ENCODE measurements at regions not wholly inside any gene's neighbourhood (a gene's known extent, or its start where the extent isn't known, plus 50 kb on each side); places are given as distances from the start of the nearest gene placed in this dataset.

DNA sequence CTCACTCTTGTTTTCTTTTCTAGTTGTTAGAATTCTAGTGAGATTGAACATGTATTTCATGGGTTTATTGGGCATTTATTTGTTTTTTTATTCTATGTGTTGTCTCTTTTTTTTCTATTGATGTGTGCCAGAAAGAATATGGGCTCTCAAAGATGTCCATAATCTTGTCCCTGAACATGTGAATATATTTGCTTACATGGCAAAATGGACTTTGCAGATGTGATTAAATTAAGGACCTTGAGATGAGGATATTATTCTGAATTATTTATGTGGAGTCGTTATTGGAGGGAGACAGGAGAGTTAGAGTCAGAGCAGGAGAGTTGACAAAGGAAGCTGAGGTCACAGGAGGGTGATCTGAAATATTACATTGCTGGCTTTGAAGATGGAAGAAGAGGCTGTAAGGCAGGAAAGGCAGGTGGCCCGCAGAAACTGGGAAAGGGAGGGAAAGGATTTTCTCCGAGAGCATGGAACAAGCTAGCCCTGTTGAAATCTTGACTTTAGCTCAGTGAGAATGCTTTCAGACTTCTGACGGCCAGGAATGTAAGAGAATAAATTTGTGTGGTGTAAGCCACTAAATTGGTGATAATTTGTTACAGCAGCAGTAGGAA lies 82.8 kb downstream of the NABP1 start:
- Histone ChIP-seq H3K36me3 (no peaks in the 10 kb centered on the region), H3K9me3 (no peaks in the 10 kb centered on the region), H3K27ac (no peak overlapping the region), H3K4me3 (no peak overlapping the region), H3K27me3 (no peaks in the 10 kb centered on the region), H3K4me1 (no peaks in the 10 kb centered on the region)
- intact Hi-C loops (cut with DNase I; ENCODE audit: low total_unique reads), result loop anchor here (2.0 kb wide), 1 partner anchor 76 kb away; no protein-coding TSS in a partner anchor
- TF ChIP-seq, protein P1, sequence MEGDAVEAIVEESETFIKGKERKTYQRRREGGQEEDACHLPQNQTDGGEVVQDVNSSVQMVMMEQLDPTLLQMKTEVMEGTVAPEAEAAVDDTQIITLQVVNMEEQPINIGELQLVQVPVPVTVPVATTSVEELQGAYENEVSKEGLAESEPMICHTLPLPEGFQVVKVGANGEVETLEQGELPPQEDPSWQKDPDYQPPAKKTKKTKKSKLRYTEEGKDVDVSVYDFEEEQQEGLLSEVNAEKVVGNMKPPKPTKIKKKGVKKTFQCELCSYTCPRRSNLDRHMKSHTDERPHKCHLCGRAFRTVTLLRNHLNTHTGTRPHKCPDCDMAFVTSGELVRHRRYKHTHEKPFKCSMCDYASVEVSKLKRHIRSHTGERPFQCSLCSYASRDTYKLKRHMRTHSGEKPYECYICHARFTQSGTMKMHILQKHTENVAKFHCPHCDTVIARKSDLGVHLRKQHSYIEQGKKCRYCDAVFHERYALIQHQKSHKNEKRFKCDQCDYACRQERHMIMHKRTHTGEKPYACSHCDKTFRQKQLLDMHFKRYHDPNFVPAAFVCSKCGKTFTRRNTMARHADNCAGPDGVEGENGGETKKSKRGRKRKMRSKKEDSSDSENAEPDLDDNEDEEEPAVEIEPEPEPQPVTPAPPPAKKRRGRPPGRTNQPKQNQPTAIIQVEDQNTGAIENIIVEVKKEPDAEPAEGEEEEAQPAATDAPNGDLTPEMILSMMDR (IDR thresholded peaks at IDR 0.05), result no peak
- TF ChIP-seq POLR2A (IDR thresholded peaks at IDR 0.05), result no peak
- TF ChIP-seq POLR2AphosphoS5 (IDR thresholded peaks at IDR 0.05), result no peak
- TF ChIP-seq EP300 (IDR thresholded peaks at IDR 0.05; ENCODE audit: low read depth), result no peak
- no peak for DNase-seq
- in situ Hi-C loops (cut with MboI; ENCODE audit: low pct_ligation_motif_present in 1 of 4, low pct_unique_long_range_greater_than_20kb in 1 of 4, low sequenced_read_pairs in 3 of 4), result no loop called here
- 50 to 62% methylated on average over 4 of the region's 4 CpGs for WGBS, 2 donors (ENCODE audit: low coverage in 1 of 2)

DNA sequence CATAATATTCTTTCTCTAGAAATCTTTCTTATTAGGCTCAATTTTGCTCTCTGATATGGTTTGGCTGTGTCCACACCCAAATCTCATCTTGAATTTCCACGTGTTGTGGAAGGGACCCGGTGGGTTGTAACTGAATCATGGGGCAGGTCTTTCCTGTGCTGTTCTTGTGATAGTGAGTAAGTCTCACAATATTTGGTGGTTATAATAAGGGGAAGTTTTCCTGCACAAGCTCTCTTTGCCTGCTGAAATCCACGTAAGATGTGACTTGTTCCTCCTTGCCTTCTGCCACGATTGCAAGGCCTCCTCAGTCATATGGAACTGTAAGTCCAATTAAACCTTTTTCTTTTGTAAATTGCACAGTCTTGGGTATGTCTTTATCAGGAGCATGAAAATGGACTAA lies 73.8 kb downstream of the CAVIN2 start:
- H3K4me1 ChIP-seq, result no peaks in the 10 kb centered on the region
- H3K27ac ChIP-seq, result no peak overlapping the region
- TF ChIP-seq, protein P1 (IDR thresholded peaks at IDR 0.05), result no peak
- TF ChIP-seq EP300 (IDR thresholded peaks at IDR 0.05; ENCODE audit: low read depth), result no peak
- no peak for TF ChIP-seq POLR2AphosphoS5 (IDR thresholded peaks at IDR 0.05)
- no peak for TF ChIP-seq POLR2A (IDR thresholded peaks at IDR 0.05)
- in situ Hi-C loops (cut with MboI; ENCODE audit: low pct_ligation_motif_present in 1 of 4, low pct_unique_long_range_greater_than_20kb in 1 of 4, low sequenced_read_pairs in 3 of 4) (no loop called here), intact Hi-C loops (cut with DNase I; ENCODE audit: low total_unique reads) (no loop called here)
- no peak for DNase-seq
- no peaks in the 10 kb centered on the region for H3K27me3 ChIP-seq
- H3K4me3 ChIP-seq, result no peak overlapping the region
- no peaks in the 10 kb centered on the region for H3K9me3 ChIP-seq
- WGBS, 2 donors (ENCODE audit: low coverage in 1 of 2), result 57 to 87% methylated on average over 1 to 4 of the region's 4 CpGs
- H3K36me3 ChIP-seq, result no peaks in the 10 kb centered on the region

DNA sequence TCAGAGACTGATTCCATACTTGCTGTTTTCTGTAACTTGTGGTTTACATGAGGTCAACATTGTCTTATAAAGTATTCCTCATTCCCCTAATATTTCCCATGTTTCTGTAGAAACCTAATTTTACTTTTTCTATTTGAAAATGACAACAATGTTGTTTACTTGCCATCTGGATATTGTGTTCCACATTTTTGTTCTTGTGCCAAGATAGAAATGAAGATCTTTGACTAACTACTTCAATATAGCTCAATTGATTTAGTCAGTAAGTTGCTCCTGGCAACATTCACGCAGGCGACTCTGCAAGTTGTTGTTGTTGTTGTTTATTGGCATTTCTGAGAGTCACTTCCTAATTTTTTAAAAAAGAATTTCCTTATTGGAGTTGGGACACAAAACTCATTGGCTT lies 69.5 kb downstream of the CAVIN2 start:
- no peak for DNase-seq
- Histone ChIP-seq H3K9me3 (no peaks in the 10 kb centered on the region), H3K4me3 (no peak overlapping the region), H3K36me3 (no peaks in the 10 kb centered on the region), H3K4me1 (no peaks in the 10 kb centered on the region), H3K27me3 (no peaks in the 10 kb centered on the region), H3K27ac (no peak overlapping the region)
- 85 to 94% methylated on average over 2 of the region's 2 CpGs for WGBS, 2 donors (ENCODE audit: low coverage in 1 of 2)
- TF ChIP-seq, protein P1 (IDR thresholded peaks at IDR 0.05), result no peak
- TF ChIP-seq POLR2AphosphoS5 (IDR thresholded peaks at IDR 0.05) (no peak), POLR2A (IDR thresholded peaks at IDR 0.05) (no peak), EP300 (IDR thresholded peaks at IDR 0.05; ENCODE audit: low read depth) (no peak)
- in situ Hi-C loops (cut with MboI; ENCODE audit: low pct_ligation_motif_present in 1 of 4, low pct_unique_long_range_greater_than_20kb in 1 of 4, low sequenced_read_pairs in 3 of 4) (no loop called here), intact Hi-C loops (cut with DNase I; ENCODE audit: low total_unique reads) (no loop called here)

DNA sequence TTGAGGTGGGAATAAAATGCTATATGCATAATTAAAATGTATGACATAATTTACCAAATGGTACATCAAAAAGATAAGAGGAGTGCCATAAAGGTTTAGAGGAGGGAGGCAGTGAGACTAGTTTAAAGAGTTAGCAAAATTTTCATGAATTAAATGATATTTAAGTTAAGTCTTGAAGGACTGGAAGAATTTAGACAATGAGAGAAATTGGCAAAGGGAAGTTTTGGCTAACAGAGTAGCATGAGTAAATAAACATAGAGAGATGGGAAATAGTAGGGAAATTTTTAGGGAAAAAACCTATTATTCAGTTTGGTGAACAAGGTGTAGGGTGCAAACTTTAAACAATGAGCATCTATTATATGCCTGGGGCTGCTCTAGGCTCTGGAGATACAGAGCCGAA lies 68.8 kb downstream of the CAVIN2 start:
- no peak overlapping the region for H3K27ac ChIP-seq
- no peak for DNase-seq
- H3K27me3 ChIP-seq, result no peaks in the 10 kb centered on the region
- H3K9me3 ChIP-seq, result no peaks in the 10 kb centered on the region
- TF ChIP-seq POLR2A (IDR thresholded peaks at IDR 0.05) (no peak), POLR2AphosphoS5 (IDR thresholded peaks at IDR 0.05) (no peak), EP300 (IDR thresholded peaks at IDR 0.05; ENCODE audit: low read depth) (no peak)
- TF ChIP-seq, protein P1 (IDR thresholded peaks at IDR 0.05), result no peak
- no peaks in the 10 kb centered on the region for H3K4me1 ChIP-seq
- no peak overlapping the region for H3K4me3 ChIP-seq
- no peaks in the 10 kb centered on the region for H3K36me3 ChIP-seq
- in situ Hi-C loops (cut with MboI; ENCODE audit: low pct_ligation_motif_present in 1 of 4, low pct_unique_long_range_greater_than_20kb in 1 of 4, low sequenced_read_pairs in 3 of 4) (no loop called here), intact Hi-C loops (cut with DNase I; ENCODE audit: low total_unique reads) (no loop called here)
- WGBS, 2 donors (ENCODE audit: low coverage in 1 of 2), result 75 to 97% methylated on average over 1 of the region's 1 CpG

Measured in transverse colon (tissue), 4 donors.